Neural progenitor cell (in vitro differentiated cells): ENCODE measurements at regions not wholly inside any gene's neighbourhood (a gene's known extent, or its start where the extent isn't known, plus 50 kb on each side); places are given as distances from the start of the nearest gene placed in this dataset.

ENCODE experiments used
- DNase-seq: peaks from one replicate; pipeline ENCODE4 v3.0.0-alpha.2; 2016; ENCODE audit warnings: low spot score
- H2AFZ ChIP-seq: fragments of 200-600 bp; sonication (generic); replicated peaks from 2 replicates; pipeline ENCODE4 v1.6.1; 2016; ENCODE audit warnings: antibody characterized with exemption
- H3F3A ChIP-seq: fragments of 200-600 bp; sonication (generic); 2 replicates; pipeline ENCODE4 v1.6.1; 2016; ENCODE audit warnings: antibody characterized with exemption, low read depth
- H3K27ac ChIP-seq: fragments of 200-600 bp; sonication (generic); 2 replicates; pipeline ENCODE4 v1.5.1; 2016; ENCODE audit warnings: mild to moderate bottlenecking
- H3K27me3 ChIP-seq: fragments of 200-600 bp; sonication (generic); 2 replicates; pipeline ENCODE4 v1.6.1; 2016; ENCODE audit warnings: mild to moderate bottlenecking, moderate library complexity
- H3K36me3 ChIP-seq: fragments of 200-600 bp; sonication (generic); 2 replicates; pipeline ENCODE4 v1.5.1; 2016
- H3K4me1 ChIP-seq: fragments of 200-600 bp; sonication (generic); 2 replicates; pipeline ENCODE4 v1.6.1; 2016; ENCODE audit warnings: mixed run types
- H3K4me2 ChIP-seq: fragments of 200-600 bp; sonication (generic); 2 replicates; pipeline ENCODE4 v1.6.1; 2016
- H3K4me3 ChIP-seq: fragments of 200-600 bp; sonication (generic); 2 replicates; pipeline ENCODE4 v1.5.1; 2016
- H3K79me2 ChIP-seq: fragments of 200-600 bp; sonication (generic); 2 replicates; pipeline ENCODE4 v1.6.1; 2016; ENCODE audit warnings: low read depth
- H3K9ac ChIP-seq: fragments of 200-600 bp; sonication (generic); 2 replicates; pipeline ENCODE4 v1.6.1; 2016
- H3K9me3 ChIP-seq: fragments of 200-600 bp; sonication (generic); 2 replicates; pipeline ENCODE4 v1.5.1; 2016; ENCODE audit warnings: low read depth
- H4K20me1 ChIP-seq: fragments of 200-600 bp; sonication (generic); 2 replicates; pipeline ENCODE4 v1.6.1; 2016; ENCODE audit warnings: low read depth
- H3K27ac Mint-ChIP-seq: 3 replicates; pipeline ENCODE4 v1.8.0; 2021; ENCODE audit warnings: mixed read lengths
- H3K27me3 Mint-ChIP-seq: 2 replicates; pipeline ENCODE4 v1.8.0; 2022; ENCODE audit warnings: low read depth, mild to moderate bottlenecking, inconsistent platforms, moderate library complexity, mixed read lengths; ENCODE audit not compliant: insufficient read depth
- H3K36me3 Mint-ChIP-seq: 3 replicates; pipeline ENCODE4 v1.8.0; 2021; ENCODE audit warnings: mixed read lengths
- H3K4me1 Mint-ChIP-seq: 3 replicates; pipeline ENCODE4 v1.8.0; 2021; ENCODE audit warnings: mixed read lengths
- H3K4me3 Mint-ChIP-seq: 3 replicates; pipeline ENCODE4 v1.8.0; 2021; ENCODE audit warnings: mild to moderate bottlenecking, moderate library complexity, mixed read lengths
- H3K9me3 Mint-ChIP-seq: 3 replicates; pipeline ENCODE4 v1.8.0; 2020; ENCODE audit warnings: mixed read lengths
- CTCF ChIP-seq: fragments of 200-600 bp; sonication (generic); IDR thresholded peaks from 2 replicates; pipeline ENCODE4 v1.5.1; 2017; ENCODE audit warnings: antibody characterized with exemption, mild to moderate bottlenecking
- EZH2 ChIP-seq: fragments of 200-600 bp; sonication (generic); IDR thresholded peaks from 2 replicates; pipeline ENCODE4 v1.6.1; 2017; ENCODE audit warnings: antibody characterized with exemption, mild to moderate bottlenecking, moderate library complexity
- EZH2phosphoT487 ChIP-seq: fragments of 200-600 bp; sonication (generic); IDR thresholded peaks from 2 replicates; pipeline ENCODE4 v1.6.1; 2017; ENCODE audit warnings: antibody characterized with exemption

DNA sequence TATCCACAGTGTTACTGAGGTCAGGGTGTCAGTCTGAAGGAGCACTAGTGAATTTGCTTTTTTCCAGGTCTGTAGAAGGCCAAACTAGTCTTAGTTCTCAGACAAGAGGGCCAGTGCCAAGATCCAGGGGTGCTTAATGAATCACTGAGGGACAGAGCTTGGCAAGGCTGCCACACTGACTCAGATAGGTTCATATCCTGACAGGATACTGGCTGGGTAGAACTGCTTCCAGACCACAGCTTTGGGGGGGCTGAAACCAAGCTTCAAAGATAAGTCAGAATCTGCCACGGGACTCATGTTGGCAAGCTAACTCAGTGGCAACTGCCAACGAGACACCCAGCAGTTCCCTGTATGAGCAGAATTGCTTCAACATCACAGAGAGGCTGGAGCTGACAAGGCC is 1125.4 kb downstream of the EFNA5 start:
- Mint-ChIP-seq H3K4me1 (no peaks in the 10 kb centered on the region), H3K4me3 (no peak overlapping the region), H3K36me3 (no peaks in the 10 kb centered on the region), H3K27ac (peak overlapping the region; percentile 17), H3K9me3 (peaks cover 23% of the 10 kb centered on the region), H3K27me3 (peaks cover 2% of the 10 kb centered on the region)
- Histone ChIP-seq H3K79me2 (no peaks in the 10 kb centered on the region), H3K27me3 (no peaks in the 10 kb centered on the region), H3K9me3 (no peaks in the 10 kb centered on the region), H2AFZ (no peak overlapping the region), H3K4me3 (no peak overlapping the region), H3K4me1 (no peaks in the 10 kb centered on the region), H4K20me1 (no peaks in the 10 kb centered on the region), H3K4me2 (no peak overlapping the region), H3K36me3 (no peaks in the 10 kb centered on the region), H3K27ac (no peak overlapping the region), H3K9ac (no peak overlapping the region), H3F3A (no peaks in the 10 kb centered on the region)
- DNase-seq: no peak
- TF ChIP-seq EZH2phosphoT487 (no peak), CTCF (no peak), EZH2 (no peak)

DNA sequence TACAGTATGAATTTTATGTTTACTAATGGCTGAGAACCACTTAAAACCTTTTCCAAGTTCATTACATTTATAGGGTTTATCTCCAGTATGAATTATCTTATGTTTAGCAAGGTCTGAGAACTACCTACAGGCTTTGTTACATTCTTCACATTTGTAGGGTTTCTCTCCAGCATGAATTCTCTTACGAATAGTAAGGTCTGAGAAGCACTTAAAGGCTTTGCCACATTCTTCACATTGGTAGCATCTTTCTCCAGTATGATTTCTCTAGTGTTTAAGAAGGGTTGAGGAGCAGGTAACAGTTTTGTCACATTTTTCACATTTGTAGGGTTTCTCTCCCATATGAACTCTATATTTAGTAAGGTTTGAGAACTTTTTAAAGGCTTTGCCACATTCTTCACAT is 1127.4 kb downstream of the EFNA5 start:
- no peaks in the 10 kb centered on the region for H4K20me1 ChIP-seq
- no peak overlapping the region for H2AFZ ChIP-seq
- H3K9me3 ChIP-seq: no peaks in the 10 kb centered on the region
- H3K4me1 ChIP-seq: no peaks in the 10 kb centered on the region
- H3F3A ChIP-seq: no peaks in the 10 kb centered on the region
- H3K27me3 Mint-ChIP-seq: peaks cover 2% of the 10 kb centered on the region
- DNase-seq: no peak
- no peaks in the 10 kb centered on the region for H3K36me3 Mint-ChIP-seq
- no peak overlapping the region for H3K9ac ChIP-seq
- TF ChIP-seq CTCF (no peak), EZH2phosphoT487 (no peak), EZH2 (no peak)
- H3K27ac ChIP-seq: no peak overlapping the region
- no peaks in the 10 kb centered on the region for H3K27me3 ChIP-seq
- H3K27ac Mint-ChIP-seq: no peak overlapping the region
- peaks cover 26% of the 10 kb centered on the region for H3K9me3 Mint-ChIP-seq
- H3K4me3 ChIP-seq: no peak overlapping the region
- H3K4me2 ChIP-seq: no peak overlapping the region
- H3K4me1 Mint-ChIP-seq: no peaks in the 10 kb centered on the region
- H3K79me2 ChIP-seq: no peaks in the 10 kb centered on the region
- no peak overlapping the region for H3K4me3 Mint-ChIP-seq
- H3K36me3 ChIP-seq: no peaks in the 10 kb centered on the region

DNA sequence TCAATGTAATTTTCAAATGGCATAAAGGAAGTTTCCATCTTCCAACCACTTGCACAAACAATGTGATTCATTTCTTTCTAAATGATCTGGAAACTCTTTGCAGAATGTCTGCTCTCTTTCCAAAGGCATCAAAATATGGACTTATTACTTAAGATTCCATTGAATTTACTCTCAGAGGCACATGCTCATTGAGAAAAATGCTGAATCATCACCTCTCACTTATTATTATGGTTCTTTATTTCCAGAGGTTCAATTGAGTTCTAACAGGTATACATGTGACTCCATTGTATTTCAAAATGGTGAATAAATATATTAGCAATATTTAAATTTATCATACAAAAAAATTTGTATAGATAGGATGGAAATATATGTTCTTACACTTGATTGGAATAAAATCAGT is 1140.6 kb downstream of the EFNA5 start:
- no peaks in the 10 kb centered on the region for H4K20me1 ChIP-seq
- Mint-ChIP-seq H3K4me1 (no peaks in the 10 kb centered on the region), H3K27me3 (no peaks in the 10 kb centered on the region), H3K36me3 (no peaks in the 10 kb centered on the region), H3K4me3 (no peak overlapping the region), H3K27ac (no peak overlapping the region), H3K9me3 (no peaks in the 10 kb centered on the region)
- DNase-seq: no peak
- H3K27ac ChIP-seq: no peak overlapping the region
- no peaks in the 10 kb centered on the region for H3K27me3 ChIP-seq
- no peak overlapping the region for H3K9ac ChIP-seq
- H3K79me2 ChIP-seq: no peaks in the 10 kb centered on the region
- H3K4me3 ChIP-seq: no peak overlapping the region
- H3F3A ChIP-seq: no peaks in the 10 kb centered on the region
- no peaks in the 10 kb centered on the region for H3K4me1 ChIP-seq
- H2AFZ ChIP-seq: no peak overlapping the region
- H3K36me3 ChIP-seq: no peaks in the 10 kb centered on the region
- H3K4me2 ChIP-seq: no peak overlapping the region
- TF ChIP-seq EZH2 (no peak), EZH2phosphoT487 (no peak), CTCF (no peak)
- H3K9me3 ChIP-seq: no peaks in the 10 kb centered on the region

GRCh38 chr5:106525438-106525837 is 1145.3 kb downstream of the EFNA5 start:
- no peak overlapping the region for H2AFZ ChIP-seq
- H3K9ac ChIP-seq: no peak overlapping the region
- TF ChIP-seq EZH2phosphoT487: no peak
- no peak for TF ChIP-seq CTCF
- TF ChIP-seq EZH2: no peak
- Mint-ChIP-seq H3K27ac (no peak overlapping the region), H3K4me1 (peaks cover 7% of the 10 kb centered on the region), H3K27me3 (no peaks in the 10 kb centered on the region), H3K36me3 (no peaks in the 10 kb centered on the region), H3K4me3 (no peak overlapping the region), H3K9me3 (no peaks in the 10 kb centered on the region)
- H3K27ac ChIP-seq: no peak overlapping the region
- H3K36me3 ChIP-seq: no peaks in the 10 kb centered on the region
- H3F3A ChIP-seq: no peaks in the 10 kb centered on the region
- DNase-seq: no peak
- H3K4me3 ChIP-seq: no peak overlapping the region
- H3K4me1 ChIP-seq: no peaks in the 10 kb centered on the region
- no peaks in the 10 kb centered on the region for H3K27me3 ChIP-seq
- no peaks in the 10 kb centered on the region for H3K79me2 ChIP-seq
- no peak overlapping the region for H3K4me2 ChIP-seq
- H4K20me1 ChIP-seq: no peaks in the 10 kb centered on the region
- H3K9me3 ChIP-seq: no peaks in the 10 kb centered on the region
